Fibroblast of the aortic adventitia (primary cell): ENCODE measurements at regions not wholly inside any gene's neighbourhood (a gene's known extent, or its start where the extent isn't known, plus 50 kb on each side); places are given as distances from the start of the nearest gene placed in this dataset.

ENCODE experiments used
- DNase-seq: peaks from one replicate; pipeline ENCODE4 v3.0.0-alpha.2; 2010; ENCODE audit warnings: low read depth
- H3K4me3 ChIP-seq: 2 replicates; pipeline ENCODE4 v1.5.1; 2011; ENCODE audit warnings: low read depth, mild to moderate bottlenecking, control low read depth, low read length, moderate library complexity
- CTCF ChIP-seq: IDR thresholded peaks from 2 replicates; pipeline ENCODE4 v1.5.1; 2011; ENCODE audit warnings: mild to moderate bottlenecking, low read length, control low read depth, inconsistent platforms; ENCODE audit not compliant: insufficient read depth

GRCh38 chr10:3524086-3524960 lies 260.7 kb downstream of the KLF6 start:
- TF ChIP-seq CTCF = no peak
- no peak overlapping the region for H3K4me3 ChIP-seq
- DNase-seq = peak; percentile 35

GRCh38 chr10:3523309-3524050 lies 261.5 kb downstream of the KLF6 start:
- no peak for TF ChIP-seq CTCF
- no peak for DNase-seq
- H3K4me3 ChIP-seq = no peak overlapping the region

GRCh38 chr10:3516923-3517255 lies 268.1 kb downstream of the KLF6 start:
- no peak overlapping the region for H3K4me3 ChIP-seq

GRCh38 chr10:3516234-3516922 lies 268.6 kb downstream of the KLF6 start:
- no peak for DNase-seq
- no peak overlapping the region for H3K4me3 ChIP-seq
- no peak for TF ChIP-seq CTCF

More at GRCh38 chr10:3516923-3517255, 268.1 kb downstream of the KLF6 start:
- no peak for TF ChIP-seq CTCF
- DNase-seq = no peak

GRCh38 chr10:3514691-3515090 lies 270.3 kb downstream of the KLF6 start:
- DNase-seq = no peak
- TF ChIP-seq CTCF = no peak
- H3K4me3 ChIP-seq = no peak overlapping the region

GRCh38 chr10:3512263-3512662 lies 272.7 kb downstream of the KLF6 start:
- no peak for TF ChIP-seq CTCF
- DNase-seq = no peak
- H3K4me3 ChIP-seq = no peak overlapping the region
